Epithelial cell of proximal tubule (primary cell): ENCODE measurements at regions not wholly inside any gene's neighbourhood (a gene's known extent, or its start where the extent isn't known, plus 50 kb on each side); places are given as distances from the start of the nearest gene placed in this dataset.

Source experiments
- DNase-seq: peaks from one replicate; pipeline ENCODE4 v3.0.0-alpha.2; 2011; ENCODE audit warnings: low read depth
- H3K4me3 ChIP-seq: 2 replicates; pipeline ENCODE4 v1.5.1; 2011; ENCODE audit warnings: low read depth, mild to moderate bottlenecking, low read length
- CTCF ChIP-seq: conservative IDR thresholded peaks from 2 replicates; pipeline ENCODE4 v1.5.1; 2012; ENCODE audit warnings: low read depth, mild to moderate bottlenecking, low read length

GRCh38 chr4:133720001-133720400 is 481.6 kb downstream of the PABPC4L start:
- H3K4me3 ChIP-seq: no peak overlapping the region
- TF ChIP-seq CTCF: no peak
- no peak for DNase-seq

GRCh38 chr4:133719098-133719497 is 482.5 kb downstream of the PABPC4L start:
- no peak for DNase-seq
- no peak for TF ChIP-seq CTCF
- no peak overlapping the region for H3K4me3 ChIP-seq

GRCh38 chr4:133714211-133714610 is 487.4 kb downstream of the PABPC4L start:
- DNase-seq: no peak
- no peak overlapping the region for H3K4me3 ChIP-seq
- TF ChIP-seq CTCF: no peak

- no peak for DNase-seq
- no peak overlapping the region for H3K4me3 ChIP-seq
- no peak for TF ChIP-seq CTCF
These were observed 488.2 kb downstream of the PABPC4L start for GRCh38 chr4:133713340-133713739.

GRCh38 chr4:133711817-133712216 is 489.8 kb downstream of the PABPC4L start:
- no peak for TF ChIP-seq CTCF
- DNase-seq: no peak

GRCh38 chr4:133694416-133694815 is 507.2 kb downstream of the PABPC4L start:
- no peak for DNase-seq
- TF ChIP-seq CTCF: no peak
- H3K4me3 ChIP-seq: no peak overlapping the region

More at GRCh38 chr4:133711817-133712216, 489.8 kb downstream of the PABPC4L start:
- no peak overlapping the region for H3K4me3 ChIP-seq

GRCh38 chr4:133683967-133684366 is 517.6 kb downstream of the PABPC4L start:
- H3K4me3 ChIP-seq: no peak overlapping the region
- no peak for TF ChIP-seq CTCF
- no peak for DNase-seq
